Keratinocyte (primary cell): ENCODE measurements at regions not wholly inside any gene's neighbourhood (a gene's known extent, or its start where the extent isn't known, plus 50 kb on each side); places are given as distances from the start of the nearest gene placed in this dataset.

ENCODE experiments used
- DNase-seq: peaks from one replicate; pipeline ENCODE4 v3.0.0-alpha.2; 2011; ENCODE audit warnings: low read depth, missing footprints, low spot score
- FAIRE-seq: peaks from 2 replicates; lab custom pipeline; 2011; peaks lifted over from hg19 to GRCh38; lab: Jason Lieb, UNC
- H2AFZ ChIP-seq: 2 replicates; pipeline ENCODE4 v1.6.0; 2012; ENCODE audit warnings: low read length, control low read depth, inconsistent platforms; ENCODE audit not compliant: control insufficient read depth
- H3K27ac ChIP-seq: 2 replicates; pipeline ENCODE4 v1.5.1; 2011; ENCODE audit warnings: low read length; ENCODE audit not compliant: control insufficient read depth, insufficient read depth
- H3K27me3 ChIP-seq: 3 replicates; pipeline ENCODE4 v1.6.0; 2011; ENCODE audit warnings: low read length; ENCODE audit not compliant: control insufficient read depth, insufficient read depth; ENCODE audit errors: extremely low read depth
- H3K36me3 ChIP-seq, 2 experiments: 2 replicates in 1 of 2; 3 replicates in 1 of 2; pipeline ENCODE4 v1.5.1; 2011; ENCODE audit warnings: low read length in 2 of 2, mild to moderate bottlenecking in 1 of 2; ENCODE audit not compliant: control insufficient read depth in 2 of 2, insufficient read depth in 2 of 2; ENCODE audit errors: extremely low read depth in 1 of 2
- H3K4me1 ChIP-seq: 3 replicates; pipeline ENCODE4 v1.5.1; 2011; ENCODE audit warnings: low read length; ENCODE audit not compliant: control insufficient read depth, insufficient read depth; ENCODE audit errors: extremely low read depth
- H3K4me2 ChIP-seq: 3 replicates; pipeline ENCODE4 v1.6.0; 2011; ENCODE audit warnings: low read depth, low read length; ENCODE audit not compliant: control insufficient read depth, insufficient read depth; ENCODE audit errors: extremely low read depth
- H3K4me3 ChIP-seq, 3 experiments: fragments of 200-600 bp in 1 of 3; sonication (generic) in 1 of 3; 2 replicates in 2 of 3; 3 replicates in 1 of 3; pipeline ENCODE4 v1.5.1; 2011 to 2016; ENCODE audit warnings: low read length in 3 of 3, mild to moderate bottlenecking in 3 of 3, control low read depth in 2 of 3, inconsistent platforms in 1 of 3, low read depth in 1 of 3, mixed read lengths in 1 of 3, mixed run types in 1 of 3, moderate library complexity in 1 of 3; ENCODE audit not compliant: control insufficient read depth in 2 of 3, insufficient read depth in 2 of 3; ENCODE audit errors: extremely low read depth in 1 of 3
- H3K79me2 ChIP-seq: 2 replicates; pipeline ENCODE4 v1.6.0; 2012; ENCODE audit warnings: low read length; ENCODE audit not compliant: control insufficient read depth, insufficient read depth
- H3K9ac ChIP-seq: 3 replicates; pipeline ENCODE4 v1.6.0; 2011; ENCODE audit warnings: low read length; ENCODE audit not compliant: control insufficient read depth, insufficient read depth; ENCODE audit errors: extremely low read depth
- H3K9me1 ChIP-seq: 3 replicates; pipeline ENCODE4 v1.6.0; 2011; ENCODE audit warnings: low read length; ENCODE audit not compliant: control insufficient read depth, insufficient read depth; ENCODE audit errors: extremely low read depth
- H3K9me3 ChIP-seq: 2 replicates; pipeline ENCODE4 v1.5.1; 2012; ENCODE audit warnings: low read depth, low read length; ENCODE audit not compliant: control insufficient read depth
- H4K20me1 ChIP-seq: 3 replicates; pipeline ENCODE4 v1.6.0; 2011; ENCODE audit warnings: low read length; ENCODE audit not compliant: control insufficient read depth, insufficient read depth; ENCODE audit errors: extremely low read depth
- EZH2 ChIP-seq: IDR thresholded peaks from one replicate; pipeline ENCODE4 v1.6.1; 2012; ENCODE audit warnings: inconsistent platforms, mild to moderate bottlenecking, low read length, moderate library complexity
- dilution Hi-C: fragments of 300-500 bp; cut with MboI; formaldehyde crosslinking; loops from one replicate; pipeline ENCODE4 v1.7.0; 2020; ENCODE audit warnings: low sequenced_read_pairs; ENCODE audit not compliant: extremely low pct_ligation_motif_present
- TF ChIP-seq, protein P1 (sequence below), 3 experiments: IDR thresholded peaks in 1 of 3; conservative IDR thresholded peaks in 1 of 3; optimal IDR thresholded peaks in 1 of 3; 2 replicates in 2 of 3; 3 replicates in 1 of 3; pipeline versions ENCODE3 to v1.5.1; 2011; ENCODE audit warnings: low read length in 3 of 3, mild to moderate bottlenecking in 3 of 3, moderate library complexity in 2 of 3, control low read depth in 1 of 3, inconsistent platforms in 1 of 3; ENCODE audit not compliant: insufficient read depth in 2 of 3; ENCODE audit errors: extremely low read depth in 1 of 3

- no peaks in the 10 kb centered on the region for H4K20me1 ChIP-seq
Observed at GRCh38 chr2:38191516-38191915, 115.6 kb upstream of the CYP1B1 start.

DNA sequence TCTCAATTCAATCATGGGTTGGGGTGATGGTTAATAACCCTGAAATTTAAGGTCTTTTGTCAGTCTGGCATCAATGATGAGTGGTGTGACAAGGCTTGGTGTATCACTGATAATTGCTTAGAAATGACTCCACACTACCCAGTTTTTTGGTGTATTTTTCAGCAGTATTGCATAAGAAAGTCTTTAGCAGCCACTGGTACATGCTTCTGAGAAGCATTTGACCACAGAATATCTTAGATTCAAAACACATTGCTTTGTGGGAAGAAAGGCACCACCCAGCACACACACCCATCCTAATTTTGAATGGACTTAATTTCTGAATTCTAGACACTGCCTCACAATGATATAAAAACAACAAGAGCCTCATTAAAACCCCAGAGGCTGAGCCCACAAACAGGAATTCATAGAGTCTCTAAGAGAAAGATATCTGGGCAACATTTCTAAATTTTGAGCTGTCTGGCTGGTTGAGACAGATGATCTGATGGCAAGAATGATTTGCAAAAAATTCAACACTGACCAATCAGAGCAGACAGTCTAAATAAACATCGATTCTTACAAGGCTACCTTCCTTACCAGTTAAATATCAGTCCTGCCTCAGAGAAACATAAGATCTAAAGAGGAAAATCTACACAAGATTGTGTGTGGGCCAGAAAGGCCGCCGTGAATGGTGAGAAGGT is 114.7 kb upstream of the CYP1B1 start:
- no peaks in the 10 kb centered on the region for H3K36me3 ChIP-seq
- H4K20me1 ChIP-seq: no peaks in the 10 kb centered on the region
- TF ChIP-seq, protein P1, sequence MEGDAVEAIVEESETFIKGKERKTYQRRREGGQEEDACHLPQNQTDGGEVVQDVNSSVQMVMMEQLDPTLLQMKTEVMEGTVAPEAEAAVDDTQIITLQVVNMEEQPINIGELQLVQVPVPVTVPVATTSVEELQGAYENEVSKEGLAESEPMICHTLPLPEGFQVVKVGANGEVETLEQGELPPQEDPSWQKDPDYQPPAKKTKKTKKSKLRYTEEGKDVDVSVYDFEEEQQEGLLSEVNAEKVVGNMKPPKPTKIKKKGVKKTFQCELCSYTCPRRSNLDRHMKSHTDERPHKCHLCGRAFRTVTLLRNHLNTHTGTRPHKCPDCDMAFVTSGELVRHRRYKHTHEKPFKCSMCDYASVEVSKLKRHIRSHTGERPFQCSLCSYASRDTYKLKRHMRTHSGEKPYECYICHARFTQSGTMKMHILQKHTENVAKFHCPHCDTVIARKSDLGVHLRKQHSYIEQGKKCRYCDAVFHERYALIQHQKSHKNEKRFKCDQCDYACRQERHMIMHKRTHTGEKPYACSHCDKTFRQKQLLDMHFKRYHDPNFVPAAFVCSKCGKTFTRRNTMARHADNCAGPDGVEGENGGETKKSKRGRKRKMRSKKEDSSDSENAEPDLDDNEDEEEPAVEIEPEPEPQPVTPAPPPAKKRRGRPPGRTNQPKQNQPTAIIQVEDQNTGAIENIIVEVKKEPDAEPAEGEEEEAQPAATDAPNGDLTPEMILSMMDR (optimal IDR thresholded peaks at IDR 0.05 in 1 of 3, IDR thresholded peaks at IDR 0.05 in 1 of 3, conservative IDR thresholded peaks at IDR 0.05 in 1 of 3; ENCODE audit: extremely low read depth in 1 of 3, insufficient read depth in 2 of 3, low read length in 3 of 3): no peak
- no peak for TF ChIP-seq EZH2
- no peaks in the 10 kb centered on the region for H3K79me2 ChIP-seq
- no peak for DNase-seq
- H3K4me2 ChIP-seq: no peak overlapping the region
- FAIRE-seq: no peak
- no peak overlapping the region for H2AFZ ChIP-seq
- H3K27ac ChIP-seq: no peak overlapping the region
- H3K9ac ChIP-seq: no peak overlapping the region
- H3K4me1 ChIP-seq: peaks cover 7% of the 10 kb centered on the region
- no peaks in the 10 kb centered on the region for H3K9me1 ChIP-seq
- H3K27me3 ChIP-seq: no peaks in the 10 kb centered on the region
- dilution Hi-C loops: no loop called here
- H3K4me3 ChIP-seq: no peak overlapping the region
- H3K9me3 ChIP-seq: no peaks in the 10 kb centered on the region

More at GRCh38 chr2:38191516-38191915, 115.6 kb upstream of the CYP1B1 start:
- DNase-seq (no peak), FAIRE-seq (no peak)
- H2AFZ ChIP-seq: no peak overlapping the region
- no peaks in the 10 kb centered on the region for H3K27me3 ChIP-seq
- H3K4me1 ChIP-seq: peaks cover 7% of the 10 kb centered on the region
- dilution Hi-C loops: no loop called here
- H3K36me3 ChIP-seq: no peaks in the 10 kb centered on the region
- no peaks in the 10 kb centered on the region for H3K79me2 ChIP-seq
- H3K4me2 ChIP-seq: no peak overlapping the region
- no peak overlapping the region for H3K27ac ChIP-seq
- no peak overlapping the region for H3K4me3 ChIP-seq
- TF ChIP-seq EZH2: no peak
- TF ChIP-seq, protein P1 (optimal IDR thresholded peaks at IDR 0.05 in 1 of 3, IDR thresholded peaks at IDR 0.05 in 1 of 3, conservative IDR thresholded peaks at IDR 0.05 in 1 of 3; ENCODE audit: extremely low read depth in 1 of 3, insufficient read depth in 2 of 3, low read length in 3 of 3): no peak
- no peaks in the 10 kb centered on the region for H3K9me1 ChIP-seq
- no peak overlapping the region for H3K9ac ChIP-seq
- no peaks in the 10 kb centered on the region for H3K9me3 ChIP-seq
